Chondrocyte (in vitro differentiated cells): ENCODE measurements at regions not wholly inside any gene's neighbourhood (a gene's known extent, or its start where the extent isn't known, plus 50 kb on each side); places are given as distances from the start of the nearest gene placed in this dataset.

Source experiments
- DNase-seq: peaks from one replicate; pipeline ENCODE4 v3.0.0; 2021; ENCODE audit warnings: mixed read lengths, low spot score
- H3K27ac Mint-ChIP-seq: one replicate; pipeline ENCODE4 v1.8.0; 2021; ENCODE audit warnings: mild to moderate bottlenecking, moderate library complexity, mixed read lengths; ENCODE audit not compliant: unreplicated experiment
- H3K27me3 Mint-ChIP-seq: 2 replicates; pipeline ENCODE4 v1.8.0; 2021; ENCODE audit warnings: low read depth, mixed read lengths
- H3K36me3 Mint-ChIP-seq: 2 replicates; pipeline ENCODE4 v1.8.0; 2021; ENCODE audit warnings: low read depth, mixed read lengths
- H3K4me1 Mint-ChIP-seq: 2 replicates; pipeline ENCODE4 v1.8.0; 2021; ENCODE audit warnings: low read depth, mild to moderate bottlenecking, mixed read lengths
- H3K4me3 Mint-ChIP-seq: one replicate; pipeline ENCODE4 v1.8.0; 2021; ENCODE audit warnings: mild to moderate bottlenecking, moderate library complexity, mixed read lengths; ENCODE audit not compliant: unreplicated experiment
- H3K9me3 Mint-ChIP-seq: 2 replicates; pipeline ENCODE4 v1.8.0; 2021; ENCODE audit warnings: low read depth, mixed read lengths
- CTCF ChIP-seq: fragments of 200-600 bp; sonication (generic); IDR thresholded peaks from 2 replicates; pipeline ENCODE4 v1.5.0; 2021; ENCODE audit warnings: antibody characterized with exemption, mild to moderate bottlenecking, moderate library complexity

GRCh38 chr15:98241032-98241554 is 280.6 kb downstream of the ARRDC4 start:
- peaks cover 1% of the 10 kb centered on the region for H3K27me3 Mint-ChIP-seq
- no peak for DNase-seq
- H3K4me1 Mint-ChIP-seq, result no peaks in the 10 kb centered on the region
- no peak overlapping the region for H3K27ac Mint-ChIP-seq
- H3K36me3 Mint-ChIP-seq, result no peaks in the 10 kb centered on the region
- H3K9me3 Mint-ChIP-seq, result peaks cover 4% of the 10 kb centered on the region
- TF ChIP-seq CTCF, result no peak
- no peak overlapping the region for H3K4me3 Mint-ChIP-seq

- H3K27ac Mint-ChIP-seq, result no peak overlapping the region
- peaks cover 3% of the 10 kb centered on the region for H3K36me3 Mint-ChIP-seq
- peaks cover 2% of the 10 kb centered on the region for H3K27me3 Mint-ChIP-seq
- peaks cover 37% of the 10 kb centered on the region for H3K9me3 Mint-ChIP-seq
- H3K4me3 Mint-ChIP-seq, result no peak overlapping the region
- no peaks in the 10 kb centered on the region for H3K4me1 Mint-ChIP-seq
- no peak for DNase-seq
- TF ChIP-seq CTCF, result no peak
These were observed 296.8 kb downstream of the ARRDC4 start for GRCh38 chr15:98257290-98257689.

- H3K27ac Mint-ChIP-seq, result no peak overlapping the region
- TF ChIP-seq CTCF, result no peak
- H3K27me3 Mint-ChIP-seq, result no peaks in the 10 kb centered on the region
- DNase-seq, result no peak
- no peaks in the 10 kb centered on the region for H3K4me1 Mint-ChIP-seq
- peaks cover 53% of the 10 kb centered on the region for H3K9me3 Mint-ChIP-seq
- peaks cover 1% of the 10 kb centered on the region for H3K36me3 Mint-ChIP-seq
- H3K4me3 Mint-ChIP-seq, result no peak overlapping the region
These were observed 303.3 kb downstream of the ARRDC4 start for GRCh38 chr15:98263787-98264186.

GRCh38 chr15:98266295-98266694 is 305.8 kb downstream of the ARRDC4 start:
- no peaks in the 10 kb centered on the region for H3K36me3 Mint-ChIP-seq
- DNase-seq, result no peak
- H3K4me1 Mint-ChIP-seq, result no peaks in the 10 kb centered on the region
- H3K27me3 Mint-ChIP-seq, result no peaks in the 10 kb centered on the region
- no peak for TF ChIP-seq CTCF
- no peak overlapping the region for H3K4me3 Mint-ChIP-seq
- H3K27ac Mint-ChIP-seq, result no peak overlapping the region
- peaks cover 38% of the 10 kb centered on the region for H3K9me3 Mint-ChIP-seq

GRCh38 chr15:98268163-98268562 is 307.7 kb downstream of the ARRDC4 start:
- no peak for TF ChIP-seq CTCF
- Mint-ChIP-seq H3K36me3 (no peaks in the 10 kb centered on the region), H3K4me3 (no peak overlapping the region), H3K27ac (no peak overlapping the region), H3K4me1 (no peaks in the 10 kb centered on the region), H3K9me3 (peaks cover 31% of the 10 kb centered on the region), H3K27me3 (no peaks in the 10 kb centered on the region)
- no peak for DNase-seq
